MCF 10A (cell line): ENCODE measurements at regions not wholly inside any gene's neighbourhood (a gene's known extent, or its start where the extent isn't known, plus 50 kb on each side); places are given as distances from the start of the nearest gene placed in this dataset.

Experiments used
- BruUV-seq: library from RNA; stranded (reverse); fragments of 400-500 nt; replicated peaks from 2 replicates; lab custom pipeline; 2021; lab: Mats Ljungman, UMichigan
- CTCF ChIA-PET: fragments of 300-600 bp; sonication (Branson Sonifier 250); formaldehyde crosslinking; extraction: SDS; loops from one replicate; lab custom pipeline; 2021; ENCODE audit warnings: antibody characterized with exemption, inconsistent platforms; lab: Yijun Ruan, JAX
- POLR2A ChIA-PET: fragments of 300-600, 350-650 bp; sonication (Branson Sonifier 250); formaldehyde crosslinking; extraction: SDS; loops from one replicate; lab custom pipeline; 2020; ENCODE audit warnings: antibody characterized with exemption, inconsistent platforms; lab: Yijun Ruan, JAX
- DNase-seq: peaks from one replicate; pipeline ENCODE4 v3.0.0-alpha.2; 2018; ENCODE audit not compliant: unreplicated experiment
- H3K27ac Mint-ChIP-seq: one replicate; pipeline ENCODE4 v1.8.0; 2022; ENCODE audit warnings: mild to moderate bottlenecking, low read depth, mixed read lengths; ENCODE audit not compliant: unreplicated experiment
- H3K27me3 Mint-ChIP-seq: one replicate; pipeline ENCODE4 v1.8.0; 2022; ENCODE audit warnings: mixed read lengths; ENCODE audit not compliant: insufficient read depth, unreplicated experiment
- H3K36me3 Mint-ChIP-seq: one replicate; pipeline ENCODE4 v1.8.0; 2022; ENCODE audit warnings: mild to moderate bottlenecking, moderate library complexity, mixed read lengths; ENCODE audit not compliant: insufficient read depth, unreplicated experiment
- H3K4me1 Mint-ChIP-seq: one replicate; pipeline ENCODE4 v1.8.0; 2022; ENCODE audit warnings: mixed read lengths; ENCODE audit not compliant: insufficient read depth, unreplicated experiment
- H3K4me3 Mint-ChIP-seq: one replicate; pipeline ENCODE4 v1.8.0; 2022; ENCODE audit warnings: mild to moderate bottlenecking, moderate library complexity, mixed read lengths; ENCODE audit not compliant: unreplicated experiment
- H3K9me3 Mint-ChIP-seq: one replicate; pipeline ENCODE4 v1.8.0; 2022; ENCODE audit warnings: mixed read lengths; ENCODE audit not compliant: unreplicated experiment
- CTCF ChIP-seq: fragments of 200-600 bp; IDR thresholded peaks from one replicate; pipeline ENCODE4 v1.8.0; 2022; ENCODE audit warnings: antibody characterized with exemption, mild to moderate bottlenecking; ENCODE audit not compliant: unreplicated experiment
- intact Hi-C: fragments of 100-400 bp; cut with micrococcal nuclease; formaldehyde crosslinking; loops from 2 replicates; pipeline ENCODE4 v1.14.1; 2022

DNA sequence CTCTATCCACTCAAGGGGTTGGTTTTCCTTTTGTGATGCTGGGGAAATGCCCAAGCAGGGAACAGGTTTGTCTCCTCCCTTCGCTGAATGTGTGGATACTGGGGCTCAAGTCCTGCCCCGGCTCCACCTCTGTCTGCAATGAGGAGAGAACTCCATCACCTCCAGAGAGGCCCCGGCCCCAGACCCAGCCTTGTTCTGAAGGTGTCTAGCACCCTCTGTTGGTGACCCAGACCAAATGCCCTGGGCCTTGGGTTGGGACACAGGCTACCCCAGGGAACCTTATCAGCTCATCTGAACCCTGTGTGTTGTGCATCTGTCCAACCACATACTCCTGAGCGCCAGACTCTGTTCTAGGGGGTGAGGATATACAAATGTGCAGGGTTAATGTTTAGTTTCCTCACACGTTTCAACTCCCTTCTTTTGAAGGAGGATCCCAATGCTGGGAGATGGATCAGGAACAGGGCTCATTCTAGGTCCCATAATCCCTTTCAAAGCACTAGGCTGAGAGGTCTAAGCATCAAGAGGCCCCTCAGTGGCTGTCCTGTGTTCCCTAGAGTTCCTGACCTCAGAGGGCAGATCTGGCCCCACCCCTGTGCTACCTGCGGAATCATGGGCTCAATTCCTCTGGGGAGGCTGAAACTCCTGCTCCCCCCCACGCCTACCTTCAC lies 112.5 kb upstream of the SLC7A1 start:
- ChIA-PET POLR2A (interaction anchor here (0.6 to 1.5 kb wide), 3 partner anchors 31 to 200 kb away, joined by 3 to 8 read pairs (median 4); no protein-coding TSS in a partner anchor), CTCF (interaction anchor here (0.5 to 11.3 kb wide), 25 partner anchors 9 to 1718 kb away, joined by 3 to 127 read pairs (median 4); no protein-coding TSS in a partner anchor)
- Mint-ChIP-seq H3K27ac (no peak overlapping the region), H3K9me3 (no peaks in the 10 kb centered on the region), H3K4me3 (no peak overlapping the region), H3K27me3 (peaks cover 41% of the 10 kb centered on the region), H3K4me1 (peaks cover 6% of the 10 kb centered on the region), H3K36me3 (no peaks in the 10 kb centered on the region)
- intact Hi-C loops, result loop anchor here (1.0 to 10.0 kb wide), 3 partner anchors 113 to 236 kb away; partner anchors contain the start of gene SLC7A1
- BruUV-seq, result no TSS peak
- peak; percentile 62 for DNase-seq
- TF ChIP-seq CTCF, result peak; percentile 78

DNA sequence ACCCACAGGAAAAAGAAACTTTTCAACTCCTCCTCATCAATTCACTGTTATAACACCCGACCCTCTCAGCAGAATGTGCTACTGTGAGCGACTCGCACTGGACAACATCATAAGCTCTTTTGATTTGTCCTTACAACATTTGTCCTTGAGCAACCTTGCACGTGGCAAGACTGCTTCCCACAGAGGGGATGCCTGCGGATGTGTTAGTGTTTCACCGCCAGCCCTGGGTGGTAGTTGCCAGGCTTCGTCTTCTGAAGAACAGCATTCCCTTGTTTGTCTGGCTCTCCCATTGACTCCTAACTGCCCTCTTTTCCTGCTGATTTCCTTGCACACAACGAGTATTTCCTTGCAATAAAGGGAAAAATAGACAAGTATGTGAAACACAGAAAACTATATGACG lies 111.4 kb upstream of the SLC7A1 start:
- POLR2A ChIA-PET, result interaction anchor here (1.5 kb wide), 1 partner anchor 199 kb away, joined by 8 read pairs; no protein-coding TSS in a partner anchor
- no TSS peak for BruUV-seq
- H3K9me3 Mint-ChIP-seq, result no peaks in the 10 kb centered on the region
- no peak overlapping the region for H3K4me3 Mint-ChIP-seq
- H3K27me3 Mint-ChIP-seq, result peaks cover 41% of the 10 kb centered on the region
- no peaks in the 10 kb centered on the region for H3K36me3 Mint-ChIP-seq
- DNase-seq, result no peak
- H3K4me1 Mint-ChIP-seq, result peaks cover 12% of the 10 kb centered on the region
- CTCF ChIA-PET, result interaction anchor here (0.6 to 11.3 kb wide), 17 partner anchors 9 to 240 kb away, joined by 3 to 127 read pairs (median 4); no protein-coding TSS in a partner anchor
- no peak for TF ChIP-seq CTCF
- intact Hi-C loops, result loop anchor here (10.0 kb wide), 1 partner anchor 112 kb away; the partner anchor contains the start of gene SLC7A1
- H3K27ac Mint-ChIP-seq, result no peak overlapping the region

GRCh38 chr13:29704648-29705047 lies 109.2 kb upstream of the SLC7A1 start:
- intact Hi-C loops, result loop anchor here (10.0 kb wide), 1 partner anchor 110 kb away; the partner anchor contains the start of gene SLC7A1
- TF ChIP-seq CTCF, result no peak
- no peak for DNase-seq
- Mint-ChIP-seq H3K36me3 (no peaks in the 10 kb centered on the region), H3K9me3 (no peaks in the 10 kb centered on the region), H3K4me3 (no peak overlapping the region), H3K27ac (no peak overlapping the region), H3K4me1 (peaks cover 12% of the 10 kb centered on the region), H3K27me3 (peaks cover 19% of the 10 kb centered on the region)
- POLR2A ChIA-PET, result interaction anchor here (0.7 to 1.4 kb wide), 4 partner anchors 11 to 208 kb away, joined by 3 to 6 read pairs (median 4); no protein-coding TSS in a partner anchor
- CTCF ChIA-PET, result interaction anchor here (0.5 to 11.3 kb wide), 7 partner anchors 151 to 439 kb away, joined by 3 to 127 read pairs (median 4); no protein-coding TSS in a partner anchor
- no TSS peak for BruUV-seq

GRCh38 chr13:29703421-29703820 lies 107.9 kb upstream of the SLC7A1 start:
- no TSS peak for BruUV-seq
- intact Hi-C loops, result loop anchor here (10.0 kb wide), 1 partner anchor 109 kb away; the partner anchor contains the start of gene SLC7A1
- DNase-seq, result no peak
- peaks cover 12% of the 10 kb centered on the region for H3K4me1 Mint-ChIP-seq
- POLR2A ChIA-PET, result interaction anchor here (1.1 to 3.0 kb wide), 4 partner anchors 11 to 136 kb away, joined by 3 to 21 read pairs (median 5); no protein-coding TSS in a partner anchor
- TF ChIP-seq CTCF, result no peak
- CTCF ChIA-PET, result interaction anchor here (0.6 to 11.3 kb wide), 5 partner anchors 10 to 1822 kb away, joined by 3 to 127 read pairs (median 3); no protein-coding TSS in a partner anchor
- H3K36me3 Mint-ChIP-seq, result no peaks in the 10 kb centered on the region
- H3K27me3 Mint-ChIP-seq, result peaks cover 11% of the 10 kb centered on the region
- H3K9me3 Mint-ChIP-seq, result no peaks in the 10 kb centered on the region
- no peak overlapping the region for H3K27ac Mint-ChIP-seq
- no peak overlapping the region for H3K4me3 Mint-ChIP-seq
